ENCODE measurements at regions not wholly inside any gene's neighbourhood (a gene's known extent, or its start where the extent isn't known, plus 50 kb on each side); places are given as distances from the start of the nearest gene placed in this dataset.

- no peak for DNase-seq (ENCODE audit: low read depth)
Measured at GRCh38 chr9:86695910-86696424, 251.3 kb downstream of the GAS1 start.

GRCh38 chr9:86690034-86690433 is 257.3 kb downstream of the GAS1 start:
- no peak for DNase-seq (ENCODE audit: low read depth)

GRCh38 chr9:86687788-86688187 is 259.5 kb downstream of the GAS1 start:
- no peak for DNase-seq (ENCODE audit: low read depth)

- DNase-seq (ENCODE audit: low read depth) = no peak
Measured at GRCh38 chr9:86685556-86685955, 261.8 kb downstream of the GAS1 start.

- no peak for DNase-seq (ENCODE audit: low read depth)
Measured at GRCh38 chr9:86684148-86684547, 263.2 kb downstream of the GAS1 start.

- DNase-seq (ENCODE audit: low read depth) = no peak
Measured at GRCh38 chr9:86682240-86682639, 265.1 kb downstream of the GAS1 start.

- no peak for DNase-seq (ENCODE audit: low read depth)
Measured at GRCh38 chr9:86679909-86680308, 267.4 kb downstream of the GAS1 start.

GRCh38 chr9:86676396-86676795 is 270.9 kb downstream of the GAS1 start:
- no peak for DNase-seq (ENCODE audit: low read depth)

GRCh38 chr9:86675805-86676204 is 271.5 kb downstream of the GAS1 start:
- DNase-seq (ENCODE audit: low read depth) = no peak

- no peak for DNase-seq (ENCODE audit: low read depth)
Measured at GRCh38 chr9:86674487-86674886, 272.8 kb downstream of the GAS1 start.

- DNase-seq (ENCODE audit: low read depth) = no peak
Measured at GRCh38 chr9:86672966-86673365, 274.3 kb downstream of the GAS1 start.

- no peak for DNase-seq (ENCODE audit: low read depth)
Measured at GRCh38 chr9:86672301-86672700, 275.0 kb downstream of the GAS1 start.

GRCh38 chr9:86671018-86671417 is 276.3 kb downstream of the GAS1 start:
- DNase-seq (ENCODE audit: low read depth) = no peak

GRCh38 chr9:86670536-86670935 is 276.8 kb downstream of the GAS1 start:
- no peak for DNase-seq (ENCODE audit: low read depth)

- no peak for DNase-seq (ENCODE audit: low read depth)
Measured at GRCh38 chr9:86670076-86670475, 277.2 kb downstream of the GAS1 start.

- no peak for DNase-seq (ENCODE audit: low read depth)
Measured at GRCh38 chr9:86669422-86669821, 277.9 kb downstream of the GAS1 start.

- DNase-seq (ENCODE audit: low read depth) = no peak
Measured at GRCh38 chr9:86668488-86668887, 278.8 kb downstream of the GAS1 start.

GRCh38 chr9:86667307-86667706 is 280.0 kb downstream of the GAS1 start:
- DNase-seq (ENCODE audit: low read depth) = peak; percentile 77

- DNase-seq (ENCODE audit: low read depth) = no peak
Measured at GRCh38 chr9:86665416-86665815, 281.9 kb downstream of the GAS1 start.

GRCh38 chr9:86664603-86665002 is 282.7 kb downstream of the GAS1 start:
- DNase-seq (ENCODE audit: low read depth) = no peak

GRCh38 chr9:86663905-86664304 is 283.4 kb downstream of the GAS1 start:
- DNase-seq (ENCODE audit: low read depth) = no peak

GRCh38 chr9:86662890-86663468 is 284.3 kb downstream of the GAS1 start:
- no peak for DNase-seq (ENCODE audit: low read depth)

- DNase-seq (ENCODE audit: low read depth) = peak; percentile 74
Measured at GRCh38 chr9:86660146-86660943, 287.0 kb downstream of the GAS1 start.

Measured in stromal cell of bone marrow (primary cell).